H9 (cell line): ENCODE measurements at regions not wholly inside any gene's neighbourhood (a gene's known extent, or its start where the extent isn't known, plus 50 kb on each side); places are given as distances from the start of the nearest gene placed in this dataset.

Source experiments
- DNase-seq: peaks from one replicate; pipeline ENCODE4 v3.0.0-alpha.2; 2017
- H2AFZ ChIP-seq: one replicate; pipeline ENCODE4 v1.6.1; 2013; ENCODE audit warnings: mild to moderate bottlenecking, low read length, control low read depth, moderate library complexity
- H2AK5ac ChIP-seq: 2 replicates; pipeline ENCODE4 v1.6.1; 2013; ENCODE audit warnings: low read length, control low read depth, mixed read lengths; ENCODE audit not compliant: insufficient read length
- H2BK120ac ChIP-seq: one replicate; pipeline ENCODE4 v1.6.1; 2013; ENCODE audit warnings: low read depth, mild to moderate bottlenecking, low read length, control low read depth, inconsistent platforms; ENCODE audit not compliant: poor library complexity, severe bottlenecking
- H2BK12ac ChIP-seq: 2 replicates; pipeline ENCODE4 v1.6.1; 2013; ENCODE audit warnings: low read length, control low read depth, mixed read lengths, low read depth; ENCODE audit not compliant: insufficient read length
- H2BK15ac ChIP-seq: 2 replicates; pipeline ENCODE4 v1.6.1; 2013; ENCODE audit warnings: low read depth, low read length, control low read depth
- H2BK20ac ChIP-seq: one replicate; pipeline ENCODE4 v1.6.1; 2013; ENCODE audit warnings: low read depth, mild to moderate bottlenecking, low read length, control low read depth, inconsistent platforms; ENCODE audit not compliant: poor library complexity, severe bottlenecking
- H2BK5ac ChIP-seq: 2 replicates; pipeline ENCODE4 v1.6.1; 2013; ENCODE audit warnings: low read length, control low read depth, mixed read lengths; ENCODE audit not compliant: insufficient read length
- H3K14ac ChIP-seq: 2 replicates; pipeline ENCODE4 v1.6.1; 2013; ENCODE audit warnings: low read length, control low read depth; ENCODE audit not compliant: insufficient read depth
- H3K18ac ChIP-seq: 2 replicates; pipeline ENCODE4 v1.6.1; 2013; ENCODE audit warnings: low read depth, mild to moderate bottlenecking, mixed read lengths, low read length, control low read depth; ENCODE audit not compliant: insufficient read length
- H3K23ac ChIP-seq: 2 replicates; pipeline ENCODE4 v1.6.1; 2013; ENCODE audit warnings: low read length, control low read depth, mixed read lengths, low read depth; ENCODE audit not compliant: insufficient read length
- H3K23me2 ChIP-seq: 2 replicates; pipeline ENCODE4 v1.6.1; 2013; ENCODE audit warnings: low read depth, mild to moderate bottlenecking, mixed read lengths, low read length, control low read depth; ENCODE audit not compliant: insufficient read length, poor library complexity, severe bottlenecking
- H3K27ac ChIP-seq: 2 replicates; pipeline ENCODE4 v1.5.1; 2013; ENCODE audit warnings: low read length, control low read depth, mixed read lengths, low read depth; ENCODE audit not compliant: insufficient read length
- H3K27me3 ChIP-seq: 2 replicates; pipeline ENCODE4 v1.6.1; 2013; ENCODE audit warnings: low read length, control low read depth, inconsistent platforms; ENCODE audit not compliant: insufficient read depth
- H3K4ac ChIP-seq: 2 replicates; pipeline ENCODE4 v1.6.1; 2013; ENCODE audit warnings: low read depth, mild to moderate bottlenecking, control low read depth, inconsistent platforms, low read length, moderate library complexity
- H3K4me1 ChIP-seq: 2 replicates; pipeline ENCODE4 v1.6.1; 2013; ENCODE audit warnings: low read length, control low read depth, inconsistent platforms; ENCODE audit not compliant: insufficient read depth
- H3K4me2 ChIP-seq: 2 replicates; pipeline ENCODE4 v1.6.1; 2013; ENCODE audit warnings: low read length, control low read depth, mixed read lengths; ENCODE audit not compliant: insufficient read length, insufficient read depth
- H3K56ac ChIP-seq: 2 replicates; pipeline ENCODE4 v1.6.1; 2013; ENCODE audit warnings: low read depth, mild to moderate bottlenecking, mixed read lengths, low read length, control low read depth; ENCODE audit not compliant: insufficient read length
- H3K79me1 ChIP-seq: 2 replicates; pipeline ENCODE4 v1.6.1; 2013; ENCODE audit warnings: low read depth, mild to moderate bottlenecking, moderate library complexity, low read length, control low read depth, inconsistent platforms; ENCODE audit not compliant: insufficient read depth, poor library complexity, severe bottlenecking
- H3K79me2 ChIP-seq: 2 replicates; pipeline ENCODE4 v1.6.1; 2013; ENCODE audit warnings: low read length, control low read depth, inconsistent platforms; ENCODE audit not compliant: insufficient read depth
- H3K9ac ChIP-seq: 2 replicates; pipeline ENCODE4 v1.6.1; 2013; ENCODE audit warnings: low read length, control low read depth, mixed read lengths; ENCODE audit not compliant: insufficient read length; ENCODE audit errors: extremely low read depth
- H3K9me3 ChIP-seq: one replicate; pipeline ENCODE4 v1.6.1; 2013; ENCODE audit warnings: low read depth, low read length, inconsistent platforms; ENCODE audit not compliant: control insufficient read depth
- H3T11ph ChIP-seq: one replicate; pipeline ENCODE4 v1.6.1; 2013; ENCODE audit warnings: mild to moderate bottlenecking, low read length, control low read depth, inconsistent platforms
- H4K20me1 ChIP-seq: one replicate; pipeline ENCODE4 v1.6.1; 2013; ENCODE audit not compliant: control insufficient read depth, insufficient read length, insufficient read depth
- H4K5ac ChIP-seq: 2 replicates; pipeline ENCODE4 v1.6.1; 2013; ENCODE audit warnings: low read depth, mild to moderate bottlenecking, mixed read lengths, low read length, control low read depth; ENCODE audit not compliant: insufficient read length
- H4K8ac ChIP-seq: replicated peaks from 2 replicates; pipeline ENCODE4 v1.6.1; 2013; ENCODE audit warnings: low read length, control low read depth, mixed read lengths, low read depth; ENCODE audit not compliant: insufficient read length
- H4K91ac ChIP-seq: 2 replicates; pipeline ENCODE4 v1.6.1; 2013; ENCODE audit warnings: low read depth, mild to moderate bottlenecking, moderate library complexity, mixed read lengths, low read length, control low read depth; ENCODE audit not compliant: insufficient read length
- H3K27ac Mint-ChIP-seq, 3 experiments: 2 replicates in 2 of 3; 3 replicates in 1 of 3; pipeline ENCODE4 v1.8.0; 2020 to 2021; ENCODE audit warnings: mixed read lengths in 3 of 3, mild to moderate bottlenecking in 1 of 3, moderate library complexity in 1 of 3
- H3K27me3 Mint-ChIP-seq: 2 replicates; pipeline ENCODE4 v1.8.0; 2021; ENCODE audit warnings: low read depth, mild to moderate bottlenecking, moderate library complexity, mixed read lengths
- H3K36me3 Mint-ChIP-seq, 3 experiments: 2 replicates in 2 of 3; 3 replicates in 1 of 3; pipeline ENCODE4 v1.8.0; 2020 to 2021; ENCODE audit warnings: low read depth in 3 of 3, mixed read lengths in 3 of 3; ENCODE audit not compliant: insufficient read depth in 1 of 3
- H3K4me1 Mint-ChIP-seq, 2 experiments: 2 replicates each; pipeline ENCODE4 v1.8.0; 2020; ENCODE audit warnings: mixed read lengths in 2 of 2
- H3K4me3 Mint-ChIP-seq, 2 experiments: 2 replicates in 1 of 2; 3 replicates in 1 of 2; pipeline ENCODE4 v1.8.0; 2020 to 2021; ENCODE audit warnings: mild to moderate bottlenecking in 2 of 2, mixed read lengths in 2 of 2, moderate library complexity in 1 of 2
- H3K9me3 Mint-ChIP-seq, 2 experiments: 2 replicates in 1 of 2; 3 replicates in 1 of 2; pipeline ENCODE4 v1.8.0; 2020; ENCODE audit warnings: mild to moderate bottlenecking in 2 of 2, mixed read lengths in 2 of 2, moderate library complexity in 1 of 2
- WGBS: extraction: QIAGEN DNeasy Blood & Tissue Kit; methylation state at CpG from one replicate; pipeline ENCODE4 v1.1.7; 2013; ENCODE audit warnings: missing lambda C conversion rate, low lambda C conversion rate, mixed read lengths; ENCODE audit not compliant: insufficient read length; ENCODE audit errors: extremely low coverage; 5-methylcytosine and 5-hydroxymethylcytosine counted together
- TF ChIP-seq, protein P1 (sequence below): fragments of 200-600 bp; sonication (generic); conservative IDR thresholded peaks from 3 replicates; pipeline ENCODE4 v1.8.0; 2021; ENCODE audit warnings: antibody characterized with exemption, mild to moderate bottlenecking

DNA sequence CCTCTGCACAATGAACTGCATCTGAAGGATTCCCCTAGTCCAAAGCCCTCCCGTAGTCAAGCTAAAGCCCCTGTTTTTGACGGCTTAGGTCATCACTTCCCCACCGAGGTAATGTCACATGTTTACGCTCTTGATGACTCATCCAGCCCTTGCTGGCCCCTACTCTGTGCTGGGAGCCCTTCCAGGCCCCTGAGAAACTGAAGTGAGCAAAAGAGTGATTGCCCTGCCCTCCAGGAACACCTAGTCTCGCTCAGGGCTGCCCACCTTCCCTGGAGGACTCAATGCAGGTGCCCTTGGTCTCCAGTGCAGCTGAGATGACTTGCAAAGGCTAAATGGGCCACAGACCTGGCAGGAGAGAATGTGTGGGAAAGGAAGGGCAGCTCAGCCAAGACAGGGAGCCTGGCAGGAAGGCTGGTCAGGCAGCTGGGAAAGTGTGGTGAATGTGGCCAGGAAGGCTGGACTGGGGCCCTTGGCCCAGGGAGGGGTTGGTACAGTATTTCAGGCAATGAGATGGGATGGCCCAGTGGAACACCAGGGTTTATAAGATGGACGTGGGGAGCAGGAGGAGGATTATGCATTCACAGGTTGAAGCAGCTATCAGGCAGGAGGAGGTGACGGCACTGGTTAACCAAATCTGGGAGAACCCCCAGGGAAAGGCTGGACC is 345.6 kb downstream of the NPHP4 start:
- H2BK120ac ChIP-seq: no peak overlapping the region
- H3K23me2 ChIP-seq: no peaks in the 10 kb centered on the region
- no peak overlapping the region for H4K8ac ChIP-seq
- H3K27ac ChIP-seq: no peak overlapping the region
- H3K9ac ChIP-seq: no peak overlapping the region
- peaks cover 17% of the 10 kb centered on the region for H3K27me3 Mint-ChIP-seq
- H3K4me1 ChIP-seq: no peaks in the 10 kb centered on the region
- TF ChIP-seq, protein P1, sequence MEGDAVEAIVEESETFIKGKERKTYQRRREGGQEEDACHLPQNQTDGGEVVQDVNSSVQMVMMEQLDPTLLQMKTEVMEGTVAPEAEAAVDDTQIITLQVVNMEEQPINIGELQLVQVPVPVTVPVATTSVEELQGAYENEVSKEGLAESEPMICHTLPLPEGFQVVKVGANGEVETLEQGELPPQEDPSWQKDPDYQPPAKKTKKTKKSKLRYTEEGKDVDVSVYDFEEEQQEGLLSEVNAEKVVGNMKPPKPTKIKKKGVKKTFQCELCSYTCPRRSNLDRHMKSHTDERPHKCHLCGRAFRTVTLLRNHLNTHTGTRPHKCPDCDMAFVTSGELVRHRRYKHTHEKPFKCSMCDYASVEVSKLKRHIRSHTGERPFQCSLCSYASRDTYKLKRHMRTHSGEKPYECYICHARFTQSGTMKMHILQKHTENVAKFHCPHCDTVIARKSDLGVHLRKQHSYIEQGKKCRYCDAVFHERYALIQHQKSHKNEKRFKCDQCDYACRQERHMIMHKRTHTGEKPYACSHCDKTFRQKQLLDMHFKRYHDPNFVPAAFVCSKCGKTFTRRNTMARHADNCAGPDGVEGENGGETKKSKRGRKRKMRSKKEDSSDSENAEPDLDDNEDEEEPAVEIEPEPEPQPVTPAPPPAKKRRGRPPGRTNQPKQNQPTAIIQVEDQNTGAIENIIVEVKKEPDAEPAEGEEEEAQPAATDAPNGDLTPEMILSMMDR: no peak
- H3K23ac ChIP-seq: no peak overlapping the region
- H3K56ac ChIP-seq: no peak overlapping the region
- H4K20me1 ChIP-seq: no peaks in the 10 kb centered on the region
- no peak overlapping the region for H2BK12ac ChIP-seq
- no peak overlapping the region for H4K91ac ChIP-seq
- peak; percentile 30 for DNase-seq
- H3K27ac Mint-ChIP-seq: peak overlapping the region in 2 of 3 experiments; percentile 57 to 85; a peak in 3 of 7 replicates
- no peak overlapping the region for H3K4me2 ChIP-seq
- no peak overlapping the region for H3K4me3 Mint-ChIP-seq
- H2AK5ac ChIP-seq: no peak overlapping the region
- H3K36me3 Mint-ChIP-seq: no peaks in the 10 kb centered on the region; a peak in 1 of 7 replicates
- H3K14ac ChIP-seq: no peak overlapping the region
- H3K9me3 Mint-ChIP-seq: peaks cover 0 to 5% of the 10 kb centered on the region in 2 experiments; a peak in 1 of 5 replicates
- no peaks in the 10 kb centered on the region for H3K79me1 ChIP-seq
- no peak overlapping the region for H3T11ph ChIP-seq
- H2BK20ac ChIP-seq: no peak overlapping the region
- H2BK15ac ChIP-seq: no peak overlapping the region
- no peak overlapping the region for H3K18ac ChIP-seq
- H3K4ac ChIP-seq: no peak overlapping the region
- no peak overlapping the region for H2AFZ ChIP-seq
- peaks cover 10% of the 10 kb centered on the region in 2 experiments for H3K4me1 Mint-ChIP-seq
- no peak overlapping the region for H4K5ac ChIP-seq
- H2BK5ac ChIP-seq: no peak overlapping the region
- no peaks in the 10 kb centered on the region for H3K27me3 ChIP-seq
- H3K79me2 ChIP-seq: no peaks in the 10 kb centered on the region
- no CpG with 5 or more reads among the region's 7 CpGs for WGBS
- no peaks in the 10 kb centered on the region for H3K9me3 ChIP-seq
